Colonic mucosa (tissue), 4 donors: ENCODE measurements at regions not wholly inside any gene's neighbourhood (a gene's known extent, or its start where the extent isn't known, plus 50 kb on each side); places are given as distances from the start of the nearest gene placed in this dataset.

ENCODE experiments used
- DNase-seq: peaks from one replicate; pipeline ENCODE4 v3.0.0-alpha.2; 2020
- H3K27ac ChIP-seq: fragments of 200-600 bp; one replicate; pipeline ENCODE4 v1.8.0; 2021
- H3K27me3 ChIP-seq: fragments of 200-600 bp; one replicate; pipeline ENCODE4 v1.8.0; 2021
- H3K36me3 ChIP-seq: fragments of 200-600 bp; one replicate; pipeline ENCODE4 v1.8.0; 2021
- H3K4me1 ChIP-seq: fragments of 200-600 bp; one replicate; pipeline ENCODE4 v1.8.0; 2021; ENCODE audit warnings: mild to moderate bottlenecking
- H3K4me3 ChIP-seq: fragments of 200-600 bp; one replicate; pipeline ENCODE4 v1.8.0; 2021
- H3K9ac ChIP-seq, 2 donors: one replicate each; pipeline ENCODE4 v1.7.0; 2013; ENCODE audit warnings: control low read depth in 2 of 2, low read depth in 2 of 2, low read length in 2 of 2
- H3K9me3 ChIP-seq: fragments of 200-600 bp; one replicate; pipeline ENCODE4 v1.8.0; 2021
- CTCF ChIP-seq: fragments of 200-600 bp; IDR thresholded peaks from one replicate; pipeline ENCODE4 v1.8.0; 2022; ENCODE audit warnings: antibody characterized with exemption, mild to moderate bottlenecking
- intact Hi-C: fragments of 100-400 bp; cut with DNase I; formaldehyde crosslinking; loops from one replicate; pipeline ENCODE4 v1.14.1; 2022
- donor health status: healthy.
- donor health status: DM: no; HTN: no; CAD: no.
- donor health status: DM: no; HTN: no; CAD: no.

GRCh38 chr4:166512267-166512666 is 639.2 kb downstream of the TLL1 start:
- H3K4me1 ChIP-seq: no peaks in the 10 kb centered on the region
- no peaks in the 10 kb centered on the region for H3K36me3 ChIP-seq
- no peak for DNase-seq
- no peaks in the 10 kb centered on the region for H3K9me3 ChIP-seq
- H3K9ac ChIP-seq: no peak overlapping the region
- H3K4me3 ChIP-seq: no peak overlapping the region
- H3K27me3 ChIP-seq: no peaks in the 10 kb centered on the region
- TF ChIP-seq CTCF: no peak
- H3K27ac ChIP-seq: no peak overlapping the region
- intact Hi-C loops: no loop called here

- no peak overlapping the region for H3K9ac ChIP-seq
- no peak for TF ChIP-seq CTCF
- intact Hi-C loops: no loop called here
Observed at GRCh38 chr4:166518315-166518714, 645.3 kb downstream of the TLL1 start.

GRCh38 chr4:166518776-166519175 is 645.7 kb downstream of the TLL1 start:
- no peak for DNase-seq
- Histone ChIP-seq H3K9me3 (no peaks in the 10 kb centered on the region), H3K4me3 (no peak overlapping the region), H3K27ac (no peak overlapping the region), H3K9ac (no peak overlapping the region), H3K36me3 (no peaks in the 10 kb centered on the region), H3K27me3 (no peaks in the 10 kb centered on the region), H3K4me1 (no peaks in the 10 kb centered on the region)
- intact Hi-C loops: no loop called here
- no peak for TF ChIP-seq CTCF

More at GRCh38 chr4:166518315-166518714, 645.3 kb downstream of the TLL1 start:
- Histone ChIP-seq H3K27me3 (no peaks in the 10 kb centered on the region), H3K4me1 (no peaks in the 10 kb centered on the region), H3K9me3 (no peaks in the 10 kb centered on the region), H3K4me3 (no peak overlapping the region), H3K36me3 (no peaks in the 10 kb centered on the region), H3K27ac (no peak overlapping the region)
- DNase-seq: no peak

GRCh38 chr4:166519774-166520173 is 646.7 kb downstream of the TLL1 start:
- no peaks in the 10 kb centered on the region for H3K9me3 ChIP-seq
- no peaks in the 10 kb centered on the region for H3K36me3 ChIP-seq
- no peaks in the 10 kb centered on the region for H3K27me3 ChIP-seq
- intact Hi-C loops: no loop called here
- H3K27ac ChIP-seq: no peak overlapping the region
- no peak for TF ChIP-seq CTCF
- no peak for DNase-seq
- no peaks in the 10 kb centered on the region for H3K4me1 ChIP-seq
- H3K4me3 ChIP-seq: no peak overlapping the region
- no peak overlapping the region for H3K9ac ChIP-seq

- Histone ChIP-seq H3K4me1 (no peaks in the 10 kb centered on the region), H3K27ac (no peak overlapping the region), H3K9ac (no peak overlapping the region), H3K4me3 (no peak overlapping the region), H3K27me3 (no peaks in the 10 kb centered on the region), H3K36me3 (no peaks in the 10 kb centered on the region), H3K9me3 (no peaks in the 10 kb centered on the region)
- intact Hi-C loops: no loop called here
- no peak for TF ChIP-seq CTCF
- no peak for DNase-seq
Observed at GRCh38 chr4:166527500-166527899, 654.5 kb downstream of the TLL1 start.

GRCh38 chr4:166531703-166532102 is 658.7 kb downstream of the TLL1 start:
- TF ChIP-seq CTCF: no peak
- intact Hi-C loops: no loop called here

More at GRCh38 chr4:166531703-166532102, 658.7 kb downstream of the TLL1 start:
- H3K27ac ChIP-seq: no peak overlapping the region
- no peaks in the 10 kb centered on the region for H3K27me3 ChIP-seq
- H3K4me3 ChIP-seq: no peak overlapping the region
- no peak for DNase-seq
- H3K4me1 ChIP-seq: no peaks in the 10 kb centered on the region
- H3K9me3 ChIP-seq: no peaks in the 10 kb centered on the region
- H3K36me3 ChIP-seq: no peaks in the 10 kb centered on the region
- no peak overlapping the region for H3K9ac ChIP-seq
